SHP77 treated with DMSO at 0.1 percent for 48 hours (cell line): ENCODE measurements at regions not wholly inside any gene's neighbourhood (a gene's known extent, or its start where the extent isn't known, plus 50 kb on each side); places are given as distances from the start of the nearest gene placed in this dataset.

Source experiments
- DNase-seq: peaks from one replicate; lab custom pipeline; 2025; lab: John Stamatoyannopoulos, UW

GRCh38 chr11:110928391-110928790 lies 216.2 kb upstream of the ARHGAP20 start:
- DNase-seq, result no peak

DNA sequence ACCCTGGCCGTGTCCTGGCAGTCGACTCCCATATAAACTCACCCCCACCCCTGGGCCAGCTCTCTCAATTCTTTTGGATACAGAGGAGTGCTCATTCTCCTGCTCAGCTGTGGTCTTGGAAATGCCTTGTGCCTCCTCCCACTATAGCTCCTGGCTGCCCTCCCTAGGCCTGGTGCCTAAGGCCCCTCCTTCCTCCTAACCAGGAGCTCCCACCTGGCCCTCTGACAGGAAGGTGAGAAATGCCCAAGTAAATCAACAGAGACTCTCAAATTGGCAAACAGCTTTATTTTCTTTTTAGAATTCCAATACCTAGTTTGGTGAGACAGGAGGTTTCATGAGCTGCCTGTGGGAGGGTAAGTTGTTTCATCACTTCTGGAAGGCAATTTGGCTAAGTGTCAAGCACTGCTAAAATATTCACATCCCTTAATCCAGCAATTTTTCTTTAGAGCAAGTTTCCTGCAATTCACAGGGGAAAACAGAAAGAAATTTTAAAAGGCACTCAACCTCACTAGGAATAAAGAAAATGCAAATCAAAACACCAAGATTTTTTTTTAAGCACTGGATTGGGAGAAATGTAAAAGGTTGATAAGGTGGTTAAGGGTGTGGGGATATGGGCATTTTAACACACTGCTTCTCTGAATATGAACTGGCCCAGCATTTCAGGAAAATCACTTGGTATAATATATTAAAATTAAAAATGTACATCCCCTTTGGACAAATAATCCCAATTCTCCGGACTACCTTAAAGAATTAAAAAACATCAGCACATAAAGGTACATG lies 209.7 kb upstream of the ARHGAP20 start:
- DNase-seq, result no peak

GRCh38 chr11:110919241-110919922 lies 207.1 kb upstream of the ARHGAP20 start:
- no peak for DNase-seq

- DNase-seq, result no peak
These were observed 206.1 kb upstream of the ARHGAP20 start for GRCh38 chr11:110918351-110918750.

GRCh38 chr11:110912437-110912836 lies 200.2 kb upstream of the ARHGAP20 start:
- DNase-seq, result no peak

DNA sequence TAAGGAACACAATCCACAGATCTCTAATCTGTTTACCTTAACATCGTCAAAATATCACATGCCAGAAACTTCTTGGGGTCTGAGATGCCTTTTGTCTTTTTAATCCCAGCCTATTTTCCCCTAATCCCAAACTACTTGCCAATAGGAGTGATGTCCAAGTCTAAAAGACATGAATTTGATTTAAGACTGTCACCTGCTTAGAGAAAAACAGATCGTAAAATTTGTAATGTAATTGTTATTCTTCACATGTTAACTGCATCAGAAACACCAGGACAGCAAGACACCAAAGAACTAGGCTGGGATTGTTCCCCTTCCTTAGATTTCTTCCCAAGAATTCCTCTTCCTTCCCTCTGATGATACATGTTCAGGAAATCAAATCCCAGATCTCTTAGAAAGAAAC lies 198.1 kb upstream of the ARHGAP20 start:
- no peak for DNase-seq

DNA sequence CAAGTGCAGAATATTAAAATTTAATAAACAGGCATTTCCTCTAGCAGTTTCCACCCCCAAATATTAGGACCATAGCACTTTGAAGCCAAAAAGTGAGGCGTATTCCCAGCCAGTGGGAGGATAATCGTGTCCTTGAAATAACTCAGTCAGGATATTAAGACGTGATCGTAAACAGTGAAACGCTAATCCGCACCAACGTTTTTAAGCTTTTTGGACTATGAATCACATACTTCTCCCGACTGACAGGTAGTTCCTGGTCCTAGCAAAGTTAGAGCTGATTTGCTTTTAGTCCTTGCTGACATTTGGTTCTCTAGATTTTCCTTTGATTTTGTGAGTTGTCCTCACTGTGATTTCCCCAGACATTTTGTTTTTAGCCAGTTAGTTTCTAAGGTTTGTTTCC lies 197.1 kb upstream of the ARHGAP20 start:
- DNase-seq, result no peak

DNA sequence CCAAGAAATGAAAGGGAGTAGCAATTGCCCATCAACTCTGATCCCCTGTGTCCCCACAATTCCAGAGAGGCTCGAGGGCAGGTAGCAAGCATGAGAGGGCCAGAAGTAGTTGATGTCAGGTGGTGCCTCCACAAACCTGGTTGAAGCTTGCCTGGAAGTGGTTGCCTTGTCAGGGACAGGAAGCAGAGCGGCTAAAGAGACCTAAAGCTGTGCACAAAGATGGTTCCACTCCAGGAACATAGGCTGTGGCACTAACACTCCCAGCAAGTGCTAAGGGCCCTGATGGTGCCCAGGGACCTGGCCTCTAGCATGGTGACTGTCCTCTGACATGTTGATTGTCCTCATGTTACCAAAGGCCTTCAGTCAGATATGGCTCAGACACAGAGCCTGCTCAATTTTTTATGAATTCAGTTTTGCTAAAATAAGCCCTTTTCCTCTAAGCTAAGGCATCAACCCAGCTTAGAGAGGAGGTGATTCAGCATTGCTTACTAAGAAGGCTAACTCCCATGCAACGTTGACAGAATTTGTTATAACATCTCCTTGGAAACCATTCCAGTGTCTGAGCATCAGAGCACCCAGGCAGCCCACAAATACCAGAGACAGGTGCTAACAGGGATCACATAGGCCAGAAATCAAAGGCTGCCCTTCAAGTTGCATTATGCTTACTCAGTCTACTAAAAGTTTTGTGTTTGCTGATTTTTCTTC lies 196.3 kb upstream of the ARHGAP20 start:
- DNase-seq, result no peak

- DNase-seq, result no peak
These were observed 195.4 kb upstream of the ARHGAP20 start for GRCh38 chr11:110907629-110908028.

DNA sequence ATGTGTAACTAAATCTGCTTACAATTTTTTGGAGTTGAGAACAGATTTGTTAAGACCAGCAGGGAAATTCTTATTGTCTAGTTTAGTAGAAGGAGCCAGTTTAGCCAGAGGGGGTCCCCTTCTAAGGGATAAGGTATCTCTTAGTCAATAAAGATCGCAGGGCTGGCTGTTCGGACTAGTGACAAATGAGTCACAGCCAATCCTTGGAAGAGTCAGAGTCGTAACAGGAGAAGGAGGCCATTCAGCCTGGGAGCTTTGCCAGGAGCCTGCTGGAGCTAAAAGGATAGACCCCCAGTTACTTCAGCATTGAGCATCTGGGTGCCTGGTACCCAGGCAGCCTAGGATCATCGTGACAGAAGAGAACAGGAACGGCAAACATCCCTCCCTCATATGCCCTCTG lies 191.6 kb upstream of the ARHGAP20 start:
- no peak for DNase-seq

DNA sequence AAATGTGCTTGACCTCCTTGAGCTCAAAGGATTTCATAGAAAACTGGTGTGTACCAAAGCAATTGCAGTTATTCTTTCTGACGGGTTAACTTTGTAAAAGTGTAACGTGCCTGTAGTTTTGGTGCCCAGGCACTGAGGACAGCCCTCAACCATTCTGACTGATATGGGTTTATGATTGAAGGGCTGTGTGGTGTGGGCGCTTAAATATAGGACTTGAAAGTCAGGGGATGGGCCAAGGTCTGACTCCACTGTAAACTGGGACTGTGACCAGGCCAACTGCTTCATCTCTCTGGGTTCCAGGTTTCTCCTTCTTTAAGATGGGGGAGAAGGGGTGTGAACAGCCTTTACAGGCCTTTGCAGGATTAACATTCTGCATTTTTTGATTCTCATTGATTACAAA lies 191.1 kb upstream of the ARHGAP20 start:
- DNase-seq, result no peak

DNA sequence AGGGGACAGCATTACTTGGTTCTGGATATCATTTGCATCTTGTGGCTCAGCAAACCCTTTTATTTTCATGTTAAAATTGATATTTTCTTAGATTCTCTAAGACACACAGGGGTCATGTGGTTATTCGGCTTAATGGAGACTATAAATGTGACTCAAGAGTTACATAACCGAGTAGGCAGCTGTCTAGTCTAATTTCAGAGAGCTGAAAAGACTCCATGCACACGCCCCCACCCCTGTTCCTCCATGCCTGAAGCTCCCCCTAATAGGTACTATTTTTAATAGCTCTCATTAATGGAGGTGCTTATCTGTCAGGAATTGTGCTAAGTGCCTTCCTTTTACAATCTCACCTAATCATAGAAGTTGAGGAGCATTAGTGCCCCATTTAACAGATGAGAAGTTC lies 189.2 kb upstream of the ARHGAP20 start:
- DNase-seq, result no peak

DNA sequence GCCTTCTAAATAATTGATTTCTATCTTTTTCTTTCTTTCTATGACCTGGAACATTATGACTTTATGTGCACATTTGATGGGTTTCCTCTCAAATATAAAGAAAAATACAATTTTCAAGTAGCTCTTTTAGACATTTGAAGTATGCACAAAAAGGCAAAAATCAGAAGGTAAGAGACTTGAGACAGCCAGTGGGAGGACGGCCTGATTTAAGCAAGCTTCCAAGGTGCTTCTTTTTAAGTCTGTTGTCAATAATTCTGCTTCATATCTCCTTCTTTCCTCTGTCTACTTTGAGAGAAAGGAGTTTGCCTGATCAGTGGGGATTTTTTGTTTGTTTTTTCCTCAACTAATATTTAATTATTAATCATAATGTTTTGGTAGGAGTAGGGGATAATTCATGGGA lies 188.2 kb upstream of the ARHGAP20 start:
- DNase-seq, result no peak

GRCh38 chr11:110897035-110897434 lies 184.8 kb upstream of the ARHGAP20 start:
- DNase-seq, result no peak

GRCh38 chr11:110896358-110896757 lies 184.1 kb upstream of the ARHGAP20 start:
- DNase-seq, result no peak

GRCh38 chr11:110894224-110894623 lies 182.0 kb upstream of the ARHGAP20 start:
- DNase-seq, result no peak

- DNase-seq, result no peak
These were observed 180.6 kb upstream of the ARHGAP20 start for GRCh38 chr11:110892741-110893285.

DNA sequence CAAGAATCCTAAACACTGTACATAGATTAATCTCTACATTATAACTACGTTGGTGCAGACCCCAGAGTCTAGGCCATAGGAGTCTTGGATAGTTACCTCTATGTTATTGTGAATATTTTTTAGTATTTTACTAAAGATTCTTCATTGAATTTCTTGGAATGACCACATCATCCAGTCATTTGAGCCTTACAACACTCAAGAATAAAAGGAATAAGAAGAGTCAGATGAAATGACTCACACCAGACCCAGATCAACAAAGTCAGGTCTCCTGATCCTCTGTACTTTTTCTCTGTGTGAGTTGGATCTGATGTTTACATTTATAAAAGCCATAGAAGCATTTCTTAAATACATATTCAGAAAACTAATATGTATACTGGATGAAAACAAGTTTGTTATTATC lies 179.2 kb upstream of the ARHGAP20 start:
- no peak for DNase-seq

DNA sequence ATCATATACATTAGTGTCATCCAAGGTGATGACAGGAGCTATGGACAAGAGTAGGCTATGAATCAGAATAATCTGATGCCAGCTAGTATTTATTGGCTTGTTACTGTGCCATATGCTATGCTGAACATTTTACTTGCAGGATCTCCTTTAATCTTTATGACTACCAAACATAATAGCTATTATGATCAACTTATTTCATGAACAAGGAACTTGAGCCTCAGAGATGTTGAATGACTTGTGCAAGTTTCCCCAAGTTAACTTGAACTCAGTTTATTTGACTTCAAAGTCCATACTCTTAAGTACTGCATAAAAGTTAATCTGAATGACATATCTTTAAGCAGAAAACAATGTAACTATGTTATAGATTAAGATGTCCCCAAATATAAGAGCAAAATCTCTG lies 178.8 kb upstream of the ARHGAP20 start:
- DNase-seq, result no peak

- no peak for DNase-seq
These were observed 174.2 kb upstream of the ARHGAP20 start for GRCh38 chr11:110886288-110886970.

- DNase-seq, result no peak
These were observed 171.0 kb upstream of the ARHGAP20 start for GRCh38 chr11:110883256-110883655.

DNA sequence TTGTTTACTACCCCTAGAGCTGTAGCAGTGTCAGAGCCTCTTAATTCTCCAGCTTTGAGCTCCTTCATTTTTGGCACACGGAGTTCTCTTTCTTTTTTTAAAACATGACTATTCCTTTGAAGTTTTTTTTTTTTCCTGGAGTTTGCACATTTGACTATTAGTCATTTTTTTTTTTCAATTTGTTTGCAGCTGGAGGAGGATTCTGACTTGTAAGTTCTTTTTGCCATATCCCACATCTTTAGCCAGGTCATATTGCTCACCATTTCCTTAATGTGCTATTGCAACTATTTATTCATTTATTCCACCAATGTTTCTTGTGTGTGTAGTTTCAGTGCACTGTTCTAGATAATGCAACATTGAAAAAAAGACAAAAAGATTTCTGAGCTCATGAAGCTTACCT lies 166.3 kb upstream of the ARHGAP20 start:
- DNase-seq, result no peak
